ENCODE measurements at regions not wholly inside any gene's neighbourhood (a gene's known extent, or its start where the extent isn't known, plus 50 kb on each side); places are given as distances from the start of the nearest gene placed in this dataset.

DNA sequence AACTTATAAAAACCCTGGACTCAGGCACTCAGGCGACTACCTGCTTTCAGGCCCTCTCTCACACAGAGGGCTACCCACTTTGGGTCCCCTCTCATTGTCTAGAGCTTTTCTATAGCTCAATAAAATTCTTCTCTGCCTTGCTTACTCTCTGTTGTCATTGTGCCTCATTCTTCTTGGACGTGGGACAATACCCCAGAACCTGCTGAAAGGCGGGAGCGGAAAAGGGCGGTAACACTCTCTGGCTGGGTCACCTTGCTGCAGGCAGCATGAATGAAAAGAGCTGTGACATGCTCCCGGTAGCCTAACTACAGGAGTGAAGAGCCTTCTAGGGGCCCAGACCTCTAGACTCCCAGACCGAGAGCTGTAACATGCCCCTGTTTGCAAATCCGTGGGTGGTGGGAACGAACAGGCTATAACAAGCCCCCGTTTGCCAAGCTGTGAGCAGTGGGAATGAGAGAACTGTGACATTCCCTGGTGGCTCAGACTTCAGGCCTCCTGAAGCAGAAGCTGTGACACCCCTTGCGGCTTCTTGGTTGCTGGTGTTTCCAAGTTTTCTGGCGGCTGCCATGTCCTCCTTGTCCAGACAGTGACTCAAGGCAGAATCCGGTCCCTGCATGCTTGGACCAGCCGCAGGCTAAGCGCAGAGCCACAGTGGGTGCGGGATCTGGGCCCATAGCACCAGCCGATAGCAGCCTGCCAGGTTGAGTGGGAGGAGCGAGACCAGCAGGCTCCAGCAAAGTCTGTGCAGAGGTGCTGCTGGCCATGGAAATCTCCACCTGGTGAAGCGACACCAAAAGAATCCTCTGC is 684.6 kb downstream of the ARAP2 start:
- POLR2A ChIA-PET, result no interaction called here

DNA sequence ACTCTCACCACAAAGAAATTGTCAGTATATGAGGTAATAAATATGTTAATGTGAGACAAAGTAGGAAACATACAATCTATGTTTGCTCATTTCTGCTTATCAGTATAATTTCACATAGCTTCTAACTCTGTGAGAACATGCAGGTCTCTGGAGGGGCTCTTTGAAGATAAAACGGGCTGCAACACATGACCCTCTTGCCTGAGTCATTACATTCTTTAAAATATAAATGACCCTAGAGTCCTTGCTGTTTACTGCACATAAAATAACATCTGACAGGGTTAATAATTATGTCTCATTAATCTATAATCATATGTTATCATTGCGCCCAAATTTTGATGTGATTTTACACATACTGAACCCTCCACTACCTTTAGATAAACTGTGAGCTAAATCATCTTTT is 681.5 kb downstream of the ARAP2 start:
- CTCF ChIA-PET, result no interaction called here

More for the DNA sequence above, 684.6 kb downstream of the ARAP2 start:
- CTCF ChIA-PET, result no interaction called here

DNA sequence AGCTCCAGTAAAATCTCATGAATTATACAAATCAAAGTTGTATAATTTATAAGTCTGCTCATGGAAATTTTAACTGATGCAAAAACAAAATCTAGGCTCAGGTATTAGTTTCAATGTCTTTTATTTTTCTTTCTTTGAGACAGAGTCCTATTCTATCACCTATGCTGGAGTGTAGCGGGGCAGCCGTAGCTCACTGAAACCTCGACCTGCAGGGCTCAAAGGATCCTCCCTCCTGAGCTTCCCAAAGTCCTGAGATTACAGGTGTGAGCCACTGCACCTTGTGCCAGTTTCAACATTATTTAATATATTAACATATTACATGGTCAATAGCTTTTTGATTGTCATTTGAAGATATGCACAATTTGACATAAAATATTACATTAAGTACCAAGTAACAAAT is 678.7 kb downstream of the ARAP2 start:
- CTCF ChIA-PET, result no interaction called here

More for the DNA sequence above, 681.5 kb downstream of the ARAP2 start:
- POLR2A ChIA-PET, result no interaction called here

DNA sequence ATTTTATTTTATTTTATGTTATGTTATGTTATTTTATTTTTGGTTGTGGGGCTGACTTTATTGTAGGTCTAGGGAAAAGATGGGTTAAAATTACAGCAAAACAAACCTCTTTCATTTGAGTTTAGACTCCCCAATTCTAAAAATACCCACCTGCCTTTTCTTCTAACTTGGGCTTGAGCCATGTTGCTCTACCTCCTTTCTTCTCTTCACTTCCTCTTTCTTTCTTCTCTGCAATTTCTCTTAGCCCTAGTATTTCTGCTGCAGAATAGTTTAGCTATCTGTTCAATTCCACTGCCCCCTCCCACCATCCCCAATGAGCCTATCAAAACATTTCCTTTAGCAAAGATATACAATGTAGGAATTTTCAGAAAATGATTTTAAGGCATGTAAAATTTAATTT is 653.3 kb downstream of the ARAP2 start:
- ChIA-PET CTCF (no interaction called here), POLR2A (no interaction called here)

More for the DNA sequence above, 678.7 kb downstream of the ARAP2 start:
- POLR2A ChIA-PET, result no interaction called here

DNA sequence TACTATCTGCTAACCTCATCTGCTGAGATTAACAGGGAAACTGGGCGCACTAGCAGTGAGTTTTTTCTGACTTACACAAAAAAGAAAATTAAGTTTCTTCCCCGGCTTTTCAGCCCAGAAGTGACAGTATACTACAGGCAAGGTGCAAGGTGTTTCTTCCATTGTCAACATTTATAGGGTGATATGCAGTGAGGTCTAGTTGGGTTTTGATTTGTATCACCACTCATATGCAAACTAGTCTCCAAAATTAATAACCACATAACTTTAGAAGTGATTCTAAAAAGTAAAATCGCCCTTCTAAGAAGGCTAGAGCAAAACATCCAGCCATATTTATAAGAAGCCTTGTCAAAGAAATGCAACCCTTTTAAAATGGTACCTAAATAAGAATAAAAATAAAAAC is 640.1 kb downstream of the ARAP2 start:
- ChIA-PET POLR2A (no interaction called here), CTCF (no interaction called here)

DNA sequence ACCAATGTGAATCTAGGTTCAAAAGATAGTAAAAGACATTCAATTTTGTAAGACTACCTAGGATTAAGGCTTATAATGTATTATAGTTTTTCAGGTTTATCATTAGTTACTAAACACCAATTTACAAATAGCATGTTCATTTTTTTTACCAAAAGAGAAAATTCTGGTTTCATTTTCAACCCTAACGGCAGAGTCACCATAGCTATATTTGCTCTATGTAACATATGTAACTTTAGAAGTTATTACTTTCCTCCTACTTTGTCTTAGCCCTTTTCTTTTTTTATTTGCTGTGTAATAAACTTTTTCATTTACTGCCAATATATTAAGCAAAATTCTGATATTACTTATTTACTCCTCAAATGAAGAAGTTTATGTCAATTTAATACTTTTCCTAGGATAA is 639.6 kb downstream of the ARAP2 start:
- CTCF ChIA-PET, result no interaction called here
- POLR2A ChIA-PET, result no interaction called here

DNA sequence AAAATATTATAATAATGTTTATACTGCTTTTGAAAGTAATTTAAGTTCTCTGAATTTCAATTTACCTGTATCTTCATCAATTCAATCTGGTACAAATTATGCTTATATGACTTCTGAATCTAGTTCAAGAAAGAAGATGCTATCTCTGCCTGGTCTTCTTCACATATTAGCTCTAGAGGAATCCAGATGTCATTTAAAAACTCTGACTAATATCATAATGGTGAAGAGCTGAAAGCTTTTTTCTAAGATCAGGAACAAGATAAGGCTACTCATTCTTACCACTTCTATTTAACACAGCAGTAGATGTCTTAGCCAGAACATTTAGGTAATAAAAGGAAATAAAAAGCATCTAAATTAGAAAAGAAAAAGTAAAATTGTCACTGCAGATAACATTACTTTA is 636.1 kb downstream of the ARAP2 start:
- ChIA-PET CTCF (no interaction called here), POLR2A (no interaction called here)

DNA sequence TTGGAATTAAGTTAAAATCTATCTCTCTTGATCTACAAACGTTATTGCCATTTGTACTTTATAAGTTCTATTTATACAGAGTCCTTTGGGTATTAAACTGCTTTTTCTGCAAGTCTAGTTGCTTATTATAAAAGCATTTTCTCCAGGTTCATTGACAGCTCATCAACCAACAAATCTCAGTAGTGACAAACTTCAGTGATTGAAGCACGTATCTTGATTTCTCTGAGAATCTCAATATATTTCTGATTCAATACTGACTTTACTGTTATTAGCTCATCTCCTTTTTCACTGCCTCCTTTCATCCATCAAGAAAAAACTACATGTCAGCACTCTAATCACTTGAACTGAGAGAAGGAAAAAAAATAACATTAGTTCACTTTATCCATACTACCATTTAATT is 630.2 kb downstream of the ARAP2 start:
- ChIA-PET CTCF (no interaction called here), POLR2A (no interaction called here)

DNA sequence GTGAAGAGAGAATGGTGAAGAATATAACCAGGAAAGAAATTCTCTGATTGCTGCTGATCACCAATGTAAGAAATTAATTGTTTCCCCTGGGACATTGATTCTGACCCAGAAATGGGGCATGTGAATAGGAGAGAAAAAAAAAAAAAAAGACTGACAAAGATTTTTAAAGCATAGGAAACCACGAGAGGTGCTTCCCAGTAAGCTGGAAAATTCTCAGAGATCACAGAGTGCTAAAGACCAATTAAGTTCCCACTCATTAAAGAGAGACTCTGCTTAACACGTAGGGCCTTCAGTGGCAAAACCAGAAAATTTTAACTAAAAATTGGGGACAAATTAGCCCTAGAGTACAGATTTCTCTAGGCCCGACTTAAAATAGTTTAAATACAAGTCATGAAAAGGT is 604.4 kb downstream of the ARAP2 start:
- POLR2A ChIA-PET, result no interaction called here
- CTCF ChIA-PET, result no interaction called here

DNA sequence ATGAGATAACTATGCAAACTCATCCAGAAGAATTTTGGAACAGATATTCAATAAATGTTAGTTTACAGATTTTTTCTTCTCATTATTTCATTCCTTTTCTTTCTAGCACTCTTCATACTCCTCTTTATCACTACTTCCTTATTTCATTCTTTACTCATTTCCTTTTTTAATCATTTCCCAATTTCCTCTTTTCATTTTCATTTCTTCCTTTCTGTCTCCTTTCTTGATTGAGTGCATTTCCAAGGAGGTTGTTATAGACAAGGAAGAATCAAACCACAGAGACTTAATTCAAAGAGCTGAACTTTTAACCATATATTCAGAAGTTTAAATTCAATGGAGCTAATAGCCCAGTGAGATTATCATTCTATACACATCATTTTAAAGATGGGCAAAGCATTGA is 600.7 kb downstream of the ARAP2 start:
- ChIA-PET POLR2A (no interaction called here), CTCF (no interaction called here)

DNA sequence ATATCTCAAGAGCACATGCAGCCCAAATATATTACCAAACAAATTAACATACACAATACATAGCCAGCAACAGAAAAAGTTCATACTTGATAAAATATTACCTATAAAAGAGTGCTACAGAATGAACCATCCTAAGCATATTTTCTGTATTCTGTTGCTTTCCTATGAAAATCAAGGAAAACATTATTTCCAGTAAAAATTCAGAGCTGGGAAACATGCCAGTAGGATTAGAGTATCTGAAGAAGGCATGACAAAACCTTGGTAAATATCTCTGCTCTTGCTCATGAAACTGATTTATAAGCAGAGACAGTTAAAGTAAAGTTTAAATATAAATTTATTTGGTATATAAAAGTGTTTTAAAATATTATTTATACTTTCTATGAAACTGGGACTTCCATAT is 599.7 kb downstream of the ARAP2 start:
- CTCF ChIA-PET, result no interaction called here
- POLR2A ChIA-PET, result no interaction called here

DNA sequence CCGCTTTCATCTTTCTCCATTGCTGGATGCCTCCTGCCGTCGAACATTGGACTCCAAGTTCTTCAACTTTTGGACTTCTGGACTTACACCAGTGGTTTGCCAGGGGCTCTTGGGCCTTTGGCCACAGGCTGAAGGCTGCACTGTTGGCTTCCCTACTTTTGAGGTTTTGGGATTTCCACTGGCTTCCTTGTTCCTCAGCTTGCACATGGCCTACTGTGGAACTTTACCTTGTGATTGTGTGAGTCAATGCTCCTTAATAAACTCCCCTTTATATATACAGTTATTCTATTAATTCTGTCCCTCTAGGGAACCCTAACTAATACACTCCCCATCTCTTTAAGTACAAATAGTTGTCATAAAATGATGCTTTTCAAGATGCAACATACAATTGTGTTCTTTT is 595.3 kb downstream of the ARAP2 start:
- ChIA-PET POLR2A (no interaction called here), CTCF (no interaction called here)

DNA sequence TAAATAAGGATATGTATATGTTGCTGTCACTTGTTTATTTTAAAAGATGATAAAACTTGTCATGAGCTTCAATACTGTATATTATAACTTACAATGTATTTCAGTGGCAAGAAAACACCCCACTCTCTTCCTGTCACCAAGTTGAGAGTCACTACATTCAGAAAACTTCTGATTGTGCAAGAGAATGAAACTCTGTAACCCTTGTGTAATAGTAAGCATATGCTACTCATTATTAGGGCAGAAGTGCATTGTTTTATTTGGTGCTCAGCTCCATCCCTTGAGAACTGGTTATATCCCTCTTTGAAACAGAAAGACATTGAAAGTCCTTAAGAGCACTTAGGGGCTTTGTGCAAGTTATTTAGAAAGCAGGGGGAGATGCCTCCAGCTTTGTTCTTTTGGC is 594.5 kb downstream of the ARAP2 start:
- ChIA-PET POLR2A (no interaction called here), CTCF (no interaction called here)

DNA sequence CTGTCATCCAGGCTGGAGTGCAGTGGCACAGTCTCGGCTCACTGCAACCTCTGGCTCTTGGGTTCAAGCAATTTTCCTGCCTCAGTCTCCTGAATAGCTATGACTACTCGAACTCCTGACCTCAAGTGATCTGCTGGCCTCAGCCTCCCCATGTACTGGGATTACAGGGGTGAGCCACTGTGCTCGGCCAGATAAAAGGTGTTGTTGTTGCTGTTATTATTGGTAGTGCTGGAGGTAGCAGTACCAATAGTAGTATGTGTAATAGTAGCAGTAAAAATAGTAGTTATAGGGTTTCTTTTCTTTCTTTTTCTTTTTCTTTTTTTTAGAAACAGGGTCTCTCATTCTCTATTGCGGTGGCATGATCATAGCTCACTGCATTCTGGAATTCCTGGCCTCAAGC is 592.1 kb downstream of the ARAP2 start:
- CTCF ChIA-PET, result no interaction called here
- POLR2A ChIA-PET, result no interaction called here

DNA sequence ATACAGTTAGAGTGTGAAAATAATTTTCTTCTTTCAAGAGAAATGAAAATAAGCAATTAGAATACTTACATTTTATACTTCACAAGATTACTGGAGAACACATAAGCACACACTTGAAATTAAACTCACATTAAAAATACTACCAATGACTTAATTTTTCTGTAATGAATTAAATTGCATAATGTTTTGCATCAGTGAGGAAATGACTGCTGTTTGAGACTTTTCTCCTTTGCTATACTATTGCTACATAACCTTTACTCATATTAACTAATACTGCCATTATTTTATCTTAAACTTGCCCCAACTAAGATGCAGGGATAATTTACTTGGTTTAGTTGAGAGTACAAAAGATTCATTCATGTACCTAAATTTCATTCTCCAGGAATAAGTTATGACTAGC is 590.9 kb downstream of the ARAP2 start:
- ChIA-PET POLR2A (no interaction called here), CTCF (no interaction called here)

DNA sequence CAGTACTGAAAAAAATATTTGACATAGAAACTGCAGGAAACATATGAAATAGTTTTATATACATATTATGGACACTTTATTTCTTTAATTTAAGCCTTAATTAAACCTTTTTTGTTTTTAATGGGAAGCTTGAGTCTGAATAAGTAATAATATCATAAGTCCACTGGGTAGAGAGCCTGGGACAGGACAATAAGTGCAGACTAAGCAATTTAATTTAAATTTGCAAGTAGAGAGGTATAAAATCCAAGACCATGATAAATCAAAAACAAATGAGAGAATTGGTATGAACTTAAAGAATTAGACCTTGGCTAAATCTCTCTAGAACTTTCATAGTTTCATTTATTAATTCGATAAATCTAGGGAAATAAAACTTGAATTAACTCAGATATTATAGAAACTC is 571.2 kb downstream of the ARAP2 start:
- CTCF ChIA-PET, result no interaction called here

DNA sequence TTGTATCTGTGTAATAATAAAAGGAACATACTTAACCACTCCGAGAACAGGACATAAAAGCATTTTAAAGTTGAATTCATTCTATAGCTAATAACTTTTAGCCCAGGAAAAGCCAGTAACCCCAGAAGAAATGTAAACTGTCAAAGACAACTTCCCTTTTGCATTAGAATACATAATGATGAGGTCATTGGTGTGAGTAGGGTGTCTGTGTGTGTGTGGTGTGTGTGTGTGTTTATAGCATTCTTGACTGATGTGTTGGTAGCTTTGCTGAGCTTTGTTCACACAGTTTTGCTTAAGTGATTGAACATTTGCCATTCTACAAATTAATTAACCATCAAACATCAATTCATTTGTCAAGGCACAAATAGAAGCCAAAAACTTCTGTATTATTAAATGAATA is 559.6 kb downstream of the ARAP2 start:
- POLR2A ChIA-PET, result no interaction called here
- CTCF ChIA-PET, result no interaction called here

More for the DNA sequence above, 571.2 kb downstream of the ARAP2 start:
- POLR2A ChIA-PET, result no interaction called here

DNA sequence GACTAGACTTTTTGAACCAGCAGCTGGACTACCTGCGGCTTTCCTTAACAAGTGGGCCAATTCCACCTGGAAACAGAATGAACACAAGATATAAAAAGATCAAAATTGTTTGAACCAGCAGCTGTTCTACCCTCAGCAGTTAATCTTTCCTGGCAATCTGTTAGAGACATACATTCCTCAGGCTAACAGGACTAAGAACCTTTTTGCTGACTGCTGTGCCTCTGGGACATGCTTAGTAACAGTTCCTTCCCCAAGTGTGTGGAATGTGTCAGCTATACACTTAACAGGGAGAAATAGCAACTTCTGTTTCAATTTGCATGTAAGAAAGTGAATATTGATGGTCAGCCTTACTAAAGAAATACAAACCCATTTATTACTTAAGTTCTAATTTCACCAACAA is 554.4 kb downstream of the ARAP2 start:
- CTCF ChIA-PET, result no interaction called here
- POLR2A ChIA-PET, result no interaction called here

DNA sequence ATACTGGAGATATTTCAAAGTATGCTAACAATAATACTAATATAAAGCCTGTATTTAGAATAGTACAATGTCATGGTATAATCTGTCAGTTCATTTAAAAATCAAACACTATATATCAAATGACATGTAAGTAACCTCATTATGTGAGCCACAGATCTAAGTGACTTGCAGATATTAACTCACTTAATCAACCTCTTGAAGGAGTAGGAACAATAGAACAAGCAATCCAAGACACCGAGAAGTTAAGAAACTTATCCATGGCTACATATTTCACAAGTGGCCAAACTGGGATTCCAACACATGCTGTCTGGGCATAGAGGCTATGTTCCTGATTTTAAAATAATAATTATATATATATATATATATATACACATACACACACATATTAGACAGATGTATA is 554.0 kb downstream of the ARAP2 start:
- POLR2A ChIA-PET, result no interaction called here

DNA sequence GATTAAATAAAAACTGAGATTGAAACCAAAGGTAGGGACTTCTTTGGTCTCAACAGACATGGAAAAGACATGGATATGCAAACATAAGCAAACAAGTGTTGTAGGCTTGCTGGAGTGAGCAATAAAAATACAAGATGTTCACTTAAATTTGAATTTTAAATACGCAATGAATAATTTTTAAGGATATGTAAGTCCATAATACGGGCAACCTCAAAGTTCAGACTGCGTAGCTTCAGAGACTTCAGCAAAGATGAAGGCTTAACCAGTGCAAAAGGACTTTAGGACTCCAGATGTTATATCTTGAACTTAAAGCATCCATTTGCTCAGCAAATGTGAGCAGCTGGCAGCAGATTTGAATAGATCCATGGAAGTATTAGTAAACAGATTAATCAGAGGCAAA is 549.3 kb downstream of the ARAP2 start:
- ChIA-PET CTCF (no interaction called here), POLR2A (no interaction called here)

More for the DNA sequence above, 554.0 kb downstream of the ARAP2 start:
- CTCF ChIA-PET, result no interaction called here

DNA sequence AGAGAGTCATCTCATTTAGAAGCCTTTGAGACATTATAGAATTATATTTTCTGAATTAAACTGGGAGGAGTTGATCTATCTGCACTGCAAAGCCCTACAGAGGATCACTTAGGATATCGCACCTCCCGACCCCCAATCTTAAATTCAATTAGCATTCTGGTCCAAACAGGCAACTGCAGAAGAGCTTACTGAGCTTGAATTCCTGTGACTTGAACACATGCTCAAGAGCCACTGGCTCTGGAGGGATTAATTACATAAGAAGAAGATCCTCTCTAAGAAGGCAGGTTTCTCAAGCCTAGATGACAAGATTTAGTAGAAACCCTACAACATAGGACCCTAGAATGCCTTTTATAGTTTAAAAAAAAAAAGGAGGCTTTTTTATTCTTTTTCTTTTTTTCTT is 548.9 kb downstream of the ARAP2 start:
- POLR2A ChIA-PET, result no interaction called here
- CTCF ChIA-PET, result no interaction called here

DNA sequence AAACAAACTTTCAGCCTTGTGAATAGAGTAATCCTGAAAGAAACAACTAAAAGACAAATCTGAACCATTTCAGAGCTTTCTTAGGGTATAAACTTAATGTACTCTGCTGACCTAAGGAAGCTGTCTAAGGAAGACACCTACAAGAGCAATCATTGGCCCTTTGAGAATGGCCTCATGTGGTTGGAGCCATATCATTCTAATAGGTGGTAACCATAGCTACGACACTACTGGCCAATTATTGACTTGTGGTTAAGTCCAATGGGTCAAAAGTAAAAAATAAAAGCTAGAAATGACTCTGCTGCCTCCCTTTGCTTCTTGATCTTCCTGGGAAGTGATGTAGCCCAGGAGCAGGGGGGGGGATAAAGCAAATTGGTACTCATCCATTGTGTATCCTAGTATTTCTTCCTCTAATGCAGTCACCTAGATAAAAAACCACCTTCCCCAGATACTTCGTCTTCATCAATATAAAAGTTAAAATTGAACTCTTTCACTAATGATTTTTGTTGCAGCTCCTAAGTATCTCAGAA is 547.0 kb downstream of the ARAP2 start:
- CTCF ChIA-PET, result no interaction called here
- POLR2A ChIA-PET, result no interaction called here

DNA sequence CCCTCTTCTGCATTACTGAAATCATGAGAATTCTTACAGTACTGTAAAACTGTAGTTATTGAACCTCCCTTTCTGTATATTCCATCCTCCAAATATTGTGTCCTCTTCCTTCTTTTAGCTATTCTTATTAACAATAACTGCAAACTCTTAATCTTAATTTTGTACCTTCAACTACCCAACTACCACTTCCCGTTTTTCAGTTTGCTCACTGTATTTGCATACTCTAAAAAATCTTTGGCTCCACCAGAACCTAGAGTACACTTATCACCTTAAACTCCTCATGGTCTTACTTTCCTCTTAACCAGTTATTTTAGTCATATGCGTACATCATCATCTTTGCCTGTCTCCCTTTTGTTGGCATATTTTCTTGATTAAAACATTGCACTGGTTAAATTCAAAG is 543.7 kb downstream of the ARAP2 start:
- ChIA-PET CTCF (no interaction called here), POLR2A (no interaction called here)

All from activated CD8-positive, alpha-beta memory T cell treated with anti-CD3 and anti-CD28 coated beads for 36 hours (primary cell).